Activated CD8-positive, alpha-beta memory T cell treated with anti-CD3 and anti-CD28 coated beads, Interleukin-2, amount 10 ng/mL, durations not matched to agents 7 days and 5 days (primary cell): ENCODE measurements at regions not wholly inside any gene's neighbourhood (a gene's known extent, or its start where the extent isn't known, plus 50 kb on each side); places are given as distances from the start of the nearest gene placed in this dataset.
"Not testable (repeated sequence)": the region's sequence is repeated elsewhere in the genome, so short reads cannot be mapped to it uniquely, and the experiment has no call there.

ENCODE experiments used
- ATAC-seq: fragments of 150-1000 bp; cut with Tn5 transposase; one replicate; pipeline ENCODE4 v1.10.0; 2021; ENCODE audit warnings: moderate library complexity
- CTCF ChIA-PET: fragments of 350-600 bp; sonication (Branson Sonifier 250); formaldehyde crosslinking; loops from one replicate; lab custom pipeline; 2021; ENCODE audit warnings: antibody characterized with exemption; lab: Charles Lee
- DNase-seq: peaks from one replicate; pipeline ENCODE4 v3.0.0-alpha.2; 2020
- H3K27ac Mint-ChIP-seq: one replicate; pipeline ENCODE4 v1.8.0; 2021; ENCODE audit warnings: mild to moderate bottlenecking, mixed read lengths
- H3K27me3 Mint-ChIP-seq: one replicate; pipeline ENCODE4 v1.8.0; 2021; ENCODE audit warnings: mixed read lengths
- H3K36me3 Mint-ChIP-seq: one replicate; pipeline ENCODE4 v1.8.0; 2021; ENCODE audit warnings: mild to moderate bottlenecking, mixed read lengths
- H3K4me1 Mint-ChIP-seq: one replicate; pipeline ENCODE4 v1.8.0; 2021; ENCODE audit warnings: mixed read lengths
- H3K4me3 Mint-ChIP-seq: one replicate; pipeline ENCODE4 v1.8.0; 2021; ENCODE audit warnings: mild to moderate bottlenecking, moderate library complexity, mixed read lengths
- H3K9me3 Mint-ChIP-seq: one replicate; pipeline ENCODE4 v1.8.0; 2022; ENCODE audit warnings: low read depth, mixed read lengths

DNA sequence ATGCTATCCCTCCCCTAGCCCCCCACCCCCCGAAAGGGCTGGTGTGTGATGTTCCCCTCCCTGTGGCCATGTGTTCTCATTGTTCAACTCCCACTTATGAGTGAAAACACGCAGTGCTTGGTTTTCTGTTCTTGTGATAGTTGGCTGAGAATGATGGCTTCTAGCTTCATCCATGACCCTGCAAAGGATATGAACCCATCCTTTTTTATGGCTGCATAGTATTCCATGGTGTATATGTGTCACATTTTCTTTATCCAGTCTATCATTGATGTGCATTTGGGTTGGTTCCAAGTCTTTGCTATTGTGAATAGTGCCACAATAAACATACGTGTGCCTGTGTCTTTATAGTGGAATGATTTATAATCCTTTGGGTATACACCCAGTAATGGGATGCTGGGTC lies 565.1 kb upstream of the ADAMTS9 start:
- H3K27me3 Mint-ChIP-seq, H3K9me3 Mint-ChIP-seq, CTCF ChIA-PET, H3K36me3 Mint-ChIP-seq, ATAC-seq, DNase-seq, H3K27ac Mint-ChIP-seq, H3K4me3 Mint-ChIP-seq, H3K4me1 Mint-ChIP-seq: not testable (repeated sequence)

DNA sequence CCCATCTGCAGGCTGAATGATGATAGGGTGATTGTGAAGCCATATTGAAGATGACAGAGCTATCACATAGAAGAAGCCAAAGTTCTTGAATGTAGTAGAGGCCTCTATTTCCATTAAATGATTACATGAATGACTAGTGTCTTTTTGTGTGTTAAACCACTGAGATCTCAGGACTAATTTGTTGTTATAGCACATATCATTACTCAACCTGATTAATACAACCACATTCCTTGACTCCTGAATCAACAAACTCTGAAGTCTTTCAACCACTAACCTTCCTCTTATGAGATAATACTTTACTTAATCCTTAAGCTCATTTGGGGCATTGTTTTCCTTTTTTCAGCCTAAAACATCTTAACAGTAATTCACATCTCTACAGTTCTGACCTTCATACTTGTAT lies 564.5 kb upstream of the ADAMTS9 start:
- no peak overlapping the region for H3K4me3 Mint-ChIP-seq
- H3K4me1 Mint-ChIP-seq, result no peaks in the 10 kb centered on the region
- DNase-seq (no peak), ATAC-seq (no peak)
- H3K9me3 Mint-ChIP-seq, result peaks cover 5% of the 10 kb centered on the region
- H3K27me3 Mint-ChIP-seq, result no peaks in the 10 kb centered on the region
- H3K27ac Mint-ChIP-seq, result no peak overlapping the region
- CTCF ChIA-PET, result no interaction called here
- no peaks in the 10 kb centered on the region for H3K36me3 Mint-ChIP-seq

DNA sequence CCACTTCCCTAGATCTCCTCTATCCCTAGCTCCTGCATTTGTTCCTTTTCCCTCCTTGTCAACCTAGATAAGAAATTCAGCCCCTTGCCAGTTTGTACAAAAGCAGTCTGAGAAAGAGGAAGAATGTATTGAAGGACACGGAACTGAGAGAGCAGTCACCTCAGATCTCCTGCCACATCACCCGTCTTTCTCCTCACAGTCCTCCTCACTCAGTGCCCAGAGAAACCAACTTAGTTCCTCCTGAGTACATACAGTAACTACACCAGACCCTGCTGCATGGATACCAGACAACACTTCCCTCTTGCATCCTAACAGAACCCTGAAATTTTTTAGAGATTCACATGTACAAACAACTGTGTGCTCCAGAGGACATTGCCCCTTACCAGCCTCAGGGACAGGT lies 563.6 kb upstream of the ADAMTS9 start:
- no peaks in the 10 kb centered on the region for H3K36me3 Mint-ChIP-seq
- DNase-seq (no peak), ATAC-seq (no peak)
- no peaks in the 10 kb centered on the region for H3K27me3 Mint-ChIP-seq
- H3K4me1 Mint-ChIP-seq, result no peaks in the 10 kb centered on the region
- CTCF ChIA-PET, result no interaction called here
- H3K4me3 Mint-ChIP-seq, result no peak overlapping the region
- no peak overlapping the region for H3K27ac Mint-ChIP-seq
- H3K9me3 Mint-ChIP-seq, result peaks cover 5% of the 10 kb centered on the region

DNA sequence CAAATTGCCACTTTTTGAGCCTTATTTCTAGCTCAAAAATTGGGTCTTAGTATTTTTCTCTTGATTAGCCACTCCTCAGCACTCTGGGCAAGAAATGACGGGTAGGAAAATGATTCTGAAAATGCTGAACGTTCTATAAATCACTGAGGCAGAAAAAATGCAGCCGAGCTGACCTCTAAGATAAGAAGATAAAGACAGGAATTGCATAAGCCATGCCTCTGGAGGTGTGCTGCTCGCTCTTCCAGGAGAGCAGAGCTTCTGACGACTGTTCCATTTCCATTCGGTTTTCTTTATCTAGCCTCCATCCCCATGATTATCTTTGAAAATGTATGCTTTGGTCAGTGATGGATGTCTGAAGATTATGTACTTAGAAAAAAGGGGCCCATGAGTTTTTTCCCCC lies 558.8 kb upstream of the ADAMTS9 start:
- Mint-ChIP-seq H3K36me3 (no peaks in the 10 kb centered on the region), H3K4me1 (no peaks in the 10 kb centered on the region), H3K9me3 (peaks cover 3% of the 10 kb centered on the region), H3K27ac (no peak overlapping the region), H3K27me3 (no peaks in the 10 kb centered on the region), H3K4me3 (no peak overlapping the region)
- ATAC-seq (no peak), DNase-seq (no peak)
- CTCF ChIA-PET, result no interaction called here

DNA sequence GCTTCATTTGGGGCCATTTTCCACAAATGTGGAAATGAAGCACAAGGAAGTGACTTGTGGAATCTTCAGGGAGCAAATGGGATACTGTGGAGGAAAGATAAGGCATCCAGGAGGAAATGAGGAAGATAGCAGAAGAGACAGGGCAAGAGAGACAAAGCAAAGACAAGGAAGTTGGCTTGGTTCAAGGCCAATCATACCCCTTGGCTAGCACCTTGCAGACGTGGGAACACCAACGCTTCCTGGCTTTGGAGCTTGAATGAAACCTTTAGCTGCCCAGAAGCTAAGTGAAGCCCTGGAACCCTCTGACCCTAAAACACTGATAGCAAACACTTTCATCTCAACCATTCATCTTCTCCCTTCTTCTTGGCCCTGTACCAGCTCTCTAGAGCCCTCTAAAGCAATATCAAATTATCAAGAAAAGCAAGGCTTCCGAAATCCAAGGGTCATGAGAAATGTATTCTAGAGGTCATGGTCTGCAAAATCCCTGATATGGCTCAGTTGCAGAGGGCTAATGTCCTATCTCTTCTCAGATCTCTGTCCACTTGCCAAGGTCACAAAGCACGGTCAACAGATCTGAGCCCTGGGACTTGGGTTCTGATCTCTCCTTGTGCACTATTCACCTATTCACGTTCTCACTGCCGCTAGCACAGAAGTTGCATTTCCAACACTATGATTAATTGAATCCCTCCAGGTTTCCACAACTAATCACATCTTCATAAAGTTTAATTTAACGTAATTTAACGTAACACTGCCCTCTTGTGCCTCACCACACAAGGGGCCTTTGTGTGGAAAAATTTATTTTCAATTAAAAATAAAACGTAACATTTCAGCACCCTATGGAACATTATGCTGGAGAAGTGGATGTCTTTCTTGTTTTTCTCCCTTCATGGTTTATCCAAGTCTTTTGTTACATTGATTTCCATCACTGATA lies 557.6 kb upstream of the ADAMTS9 start:
- Mint-ChIP-seq H3K4me3 (no peak overlapping the region), H3K4me1 (no peaks in the 10 kb centered on the region), H3K27me3 (no peaks in the 10 kb centered on the region), H3K9me3 (peaks cover 3% of the 10 kb centered on the region), H3K27ac (no peak overlapping the region), H3K36me3 (no peaks in the 10 kb centered on the region)
- DNase-seq (no peak), ATAC-seq (no peak)
- CTCF ChIA-PET, result no interaction called here

DNA sequence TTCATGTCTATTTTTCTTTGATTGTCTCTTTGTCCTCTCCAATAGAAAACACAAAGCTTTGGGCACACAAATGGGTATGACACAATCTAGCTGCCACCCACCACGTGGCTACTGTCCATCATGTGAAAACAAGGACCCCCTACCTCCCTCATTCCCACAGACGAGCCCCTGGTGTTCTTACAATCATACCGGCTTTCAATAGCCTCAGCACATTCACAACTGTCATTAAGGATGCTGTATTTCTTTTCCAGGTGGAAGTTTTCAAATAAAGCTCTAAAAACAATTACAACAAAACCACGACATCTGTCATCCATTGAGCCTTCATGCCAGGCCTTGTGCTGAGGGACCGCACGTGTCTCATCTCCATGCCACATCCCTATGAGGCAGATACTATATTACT lies 552.6 kb upstream of the ADAMTS9 start:
- no peak for ATAC-seq
- no peaks in the 10 kb centered on the region for H3K27me3 Mint-ChIP-seq

DNA sequence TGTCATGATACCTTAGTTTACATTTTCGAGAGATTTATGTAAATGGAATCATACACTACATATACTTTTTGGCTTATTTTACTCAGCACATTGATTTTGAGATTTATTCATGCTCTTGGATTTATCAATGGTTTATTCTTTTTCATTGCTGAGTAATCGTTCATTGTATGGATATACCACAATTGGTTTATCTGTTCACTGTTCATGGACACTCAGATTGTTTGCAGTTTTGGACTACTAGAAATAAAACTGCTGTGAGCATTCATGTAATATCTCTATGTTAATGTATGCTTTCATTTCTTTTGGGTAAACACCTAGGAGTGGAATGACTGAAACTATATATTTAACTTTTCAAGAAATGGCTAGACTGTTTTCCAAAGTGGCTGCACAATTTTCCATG lies 550.9 kb upstream of the ADAMTS9 start:
- no peak overlapping the region for H3K27ac Mint-ChIP-seq
- no peak overlapping the region for H3K4me3 Mint-ChIP-seq
- no peaks in the 10 kb centered on the region for H3K27me3 Mint-ChIP-seq
- H3K9me3 Mint-ChIP-seq, result peaks cover 4% of the 10 kb centered on the region
- ATAC-seq, result no peak
- H3K4me1 Mint-ChIP-seq, result no peaks in the 10 kb centered on the region
- CTCF ChIA-PET, result no interaction called here
- no peak for DNase-seq
- H3K36me3 Mint-ChIP-seq, result no peaks in the 10 kb centered on the region

More for the DNA sequence above, 552.6 kb upstream of the ADAMTS9 start:
- H3K36me3 Mint-ChIP-seq, result no peaks in the 10 kb centered on the region
- H3K27ac Mint-ChIP-seq, result no peak overlapping the region
- no peaks in the 10 kb centered on the region for H3K4me1 Mint-ChIP-seq
- CTCF ChIA-PET, result no interaction called here
- H3K4me3 Mint-ChIP-seq, result no peak overlapping the region
- no peak for DNase-seq
- peaks cover 4% of the 10 kb centered on the region for H3K9me3 Mint-ChIP-seq

DNA sequence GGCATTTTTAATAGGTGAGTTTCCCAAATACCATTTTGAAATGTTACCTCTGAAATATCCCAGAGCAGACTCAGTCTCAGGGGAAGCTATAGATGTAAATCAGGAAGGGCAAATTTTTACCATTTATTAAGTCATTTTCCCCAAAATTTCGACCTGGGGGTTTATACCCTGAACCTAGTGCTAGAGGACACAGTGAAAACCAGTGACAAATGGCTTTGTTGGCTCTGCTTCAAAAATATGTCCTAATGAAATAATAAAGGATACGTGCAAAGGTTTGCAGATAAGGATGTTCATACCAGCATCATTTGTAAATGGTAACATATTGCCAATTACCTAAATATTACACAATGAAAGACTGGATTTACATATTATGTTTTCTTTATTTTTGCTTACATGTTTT lies 546.7 kb upstream of the ADAMTS9 start:
- no peak overlapping the region for H3K4me3 Mint-ChIP-seq
- H3K27me3 Mint-ChIP-seq, result no peaks in the 10 kb centered on the region
- no peak overlapping the region for H3K27ac Mint-ChIP-seq
- CTCF ChIA-PET, result no interaction called here
- DNase-seq, result no peak
- peaks cover 2% of the 10 kb centered on the region for H3K9me3 Mint-ChIP-seq
- H3K4me1 Mint-ChIP-seq, result no peaks in the 10 kb centered on the region
- H3K36me3 Mint-ChIP-seq, result no peaks in the 10 kb centered on the region
- no peak for ATAC-seq

DNA sequence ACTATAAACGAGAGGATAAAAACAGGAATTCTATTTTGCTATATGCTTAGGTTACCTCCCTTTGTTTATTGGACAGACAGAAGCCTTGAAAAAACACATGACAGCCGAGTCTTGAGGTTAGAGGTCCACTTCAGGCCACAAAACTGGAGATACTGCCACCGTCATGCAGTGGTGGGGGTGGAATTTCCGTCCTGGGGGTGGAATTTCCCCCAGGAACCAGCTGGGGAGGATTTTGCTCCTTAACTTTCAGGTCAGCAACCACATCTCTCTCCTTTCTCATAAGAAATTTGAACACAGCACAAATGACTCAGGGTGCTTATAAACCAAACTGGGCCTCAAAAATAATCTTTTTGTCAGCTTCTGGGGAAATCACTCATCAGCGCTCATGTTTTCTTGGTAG lies 545.8 kb upstream of the ADAMTS9 start:
- Mint-ChIP-seq H3K4me1 (no peaks in the 10 kb centered on the region), H3K4me3 (no peak overlapping the region), H3K9me3 (peaks cover 2% of the 10 kb centered on the region), H3K36me3 (no peaks in the 10 kb centered on the region), H3K27me3 (no peaks in the 10 kb centered on the region), H3K27ac (no peak overlapping the region)
- CTCF ChIA-PET, result no interaction called here
- DNase-seq, result no peak
- no peak for ATAC-seq

DNA sequence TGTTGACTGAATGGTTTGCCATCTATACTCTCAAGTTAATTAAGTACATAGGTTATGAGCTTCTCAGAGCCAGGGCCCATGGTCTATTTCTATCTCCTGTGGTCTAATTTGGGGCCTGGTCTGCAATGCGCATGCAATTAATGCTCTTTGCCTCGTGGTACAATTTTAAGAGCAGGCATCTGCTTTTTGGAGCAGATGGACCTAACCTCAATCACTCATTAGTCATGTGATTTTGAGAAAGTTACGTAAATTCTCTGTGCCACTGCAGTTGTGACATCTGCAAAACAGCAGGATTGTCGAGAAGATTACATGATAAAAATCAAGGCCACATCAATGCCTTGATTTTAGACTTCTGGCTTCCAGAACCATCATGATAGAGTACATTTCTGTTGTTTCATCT lies 543.7 kb upstream of the ADAMTS9 start:
- no peak overlapping the region for H3K27ac Mint-ChIP-seq
- CTCF ChIA-PET, result no interaction called here
- H3K27me3 Mint-ChIP-seq, result no peaks in the 10 kb centered on the region
- ATAC-seq (no peak), DNase-seq (no peak)
- no peak overlapping the region for H3K4me3 Mint-ChIP-seq
- peaks cover 2% of the 10 kb centered on the region for H3K9me3 Mint-ChIP-seq
- H3K4me1 Mint-ChIP-seq, result no peaks in the 10 kb centered on the region
- H3K36me3 Mint-ChIP-seq, result no peaks in the 10 kb centered on the region

DNA sequence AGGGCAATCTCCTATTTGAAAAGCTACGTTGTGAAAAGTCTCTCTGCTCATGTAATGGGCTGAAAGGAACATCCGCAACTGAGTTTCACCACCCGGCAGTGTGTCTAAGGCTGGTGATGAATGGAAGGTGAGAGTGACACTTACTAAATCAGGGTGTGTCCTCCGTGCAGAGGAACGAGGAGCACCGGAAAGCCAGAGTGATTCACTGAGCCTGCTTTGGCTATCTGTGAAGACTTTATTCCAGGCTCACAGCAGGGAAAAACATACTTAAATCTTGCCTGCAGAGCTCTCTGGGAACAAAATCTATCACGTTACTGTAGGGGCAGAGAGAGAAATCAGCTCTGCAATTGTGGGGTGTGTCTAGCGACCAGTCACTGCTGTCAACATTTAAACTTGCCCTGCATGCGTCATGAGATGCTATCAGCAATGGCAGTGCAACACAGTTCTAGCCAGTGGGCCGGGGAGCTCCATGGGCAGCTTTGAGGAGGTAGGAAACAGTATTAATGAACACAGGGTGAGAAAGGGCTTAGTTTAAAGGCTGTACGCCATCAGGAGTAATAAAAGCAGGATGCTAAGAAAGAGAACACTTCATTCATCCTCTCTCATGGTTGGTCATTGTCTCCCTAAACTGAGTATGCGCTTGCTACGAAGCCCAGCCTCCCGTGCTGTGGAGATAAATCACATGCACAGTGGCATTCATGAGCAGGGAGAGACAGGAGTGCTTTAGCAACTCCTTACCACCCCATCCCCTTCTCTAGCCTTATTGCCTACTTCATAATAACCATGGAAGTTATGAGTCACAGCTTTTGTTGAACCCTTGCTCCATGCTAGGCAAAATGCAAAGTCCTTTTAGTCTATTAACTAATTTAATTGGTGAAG lies 542.7 kb upstream of the ADAMTS9 start:
- DNase-seq (no peak), ATAC-seq (no peak)
- Mint-ChIP-seq H3K4me3 (no peak overlapping the region), H3K4me1 (no peaks in the 10 kb centered on the region), H3K27ac (no peak overlapping the region), H3K27me3 (no peaks in the 10 kb centered on the region), H3K36me3 (no peaks in the 10 kb centered on the region), H3K9me3 (no peaks in the 10 kb centered on the region)
- CTCF ChIA-PET, result no interaction called here

DNA sequence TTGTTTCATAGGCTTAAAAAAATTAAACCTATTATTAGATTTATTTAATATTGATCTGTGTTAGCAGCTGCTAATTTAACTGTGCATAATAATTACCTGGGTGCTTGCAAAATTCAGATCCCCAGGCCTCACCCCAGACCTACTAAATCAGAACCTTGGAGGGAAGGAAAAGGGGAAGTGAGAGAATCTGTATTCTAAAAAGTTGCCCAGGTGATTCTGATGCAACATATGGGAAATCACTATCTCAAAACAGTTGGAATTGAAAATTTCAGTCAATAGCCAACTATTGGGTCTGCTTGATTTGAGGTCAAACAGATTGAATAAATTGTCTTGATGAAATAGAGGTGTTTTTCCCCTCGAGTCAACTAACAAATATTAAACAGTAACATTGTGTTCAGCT lies 538.5 kb upstream of the ADAMTS9 start:
- no peaks in the 10 kb centered on the region for H3K36me3 Mint-ChIP-seq
- ATAC-seq (no peak), DNase-seq (no peak)
- no peaks in the 10 kb centered on the region for H3K4me1 Mint-ChIP-seq
- H3K27ac Mint-ChIP-seq, result no peak overlapping the region
- no peaks in the 10 kb centered on the region for H3K9me3 Mint-ChIP-seq
- CTCF ChIA-PET, result no interaction called here
- no peaks in the 10 kb centered on the region for H3K27me3 Mint-ChIP-seq
- H3K4me3 Mint-ChIP-seq, result no peak overlapping the region

DNA sequence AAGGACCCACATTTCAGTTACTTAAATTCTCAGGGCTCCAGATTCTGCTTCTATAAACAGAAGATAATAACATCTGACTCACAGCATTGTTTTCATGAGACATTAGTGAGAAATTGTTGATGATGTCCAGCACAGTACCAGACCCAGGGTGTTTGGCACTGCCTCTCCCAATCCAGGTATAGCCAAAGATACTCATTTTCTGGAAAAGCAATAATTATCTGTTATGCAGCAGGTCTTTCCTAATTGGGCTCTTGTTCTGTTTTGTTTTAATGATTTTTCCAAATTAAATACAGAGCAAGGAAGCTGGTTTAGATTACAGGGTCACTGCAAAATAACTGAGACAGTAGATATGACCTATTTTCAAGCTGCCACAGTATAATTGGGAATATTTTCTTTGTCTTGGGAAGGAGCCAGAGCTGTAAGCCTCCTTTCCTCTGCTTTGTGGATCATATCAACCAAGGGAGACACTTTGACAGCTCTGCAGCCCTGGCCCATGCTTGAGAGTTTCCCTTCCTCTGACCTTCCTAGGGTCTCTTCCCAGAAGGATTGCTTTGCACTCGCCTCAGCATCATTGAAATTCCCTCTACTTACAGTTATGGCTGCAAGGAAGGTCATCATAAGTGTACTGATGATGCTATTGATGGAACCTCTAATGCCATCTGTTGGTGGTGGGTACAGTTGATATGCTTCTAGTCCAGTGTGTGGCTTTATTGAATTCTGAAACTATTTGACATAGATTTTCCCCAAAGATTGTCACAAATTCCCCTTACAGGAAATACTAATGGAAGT lies 522.4 kb upstream of the ADAMTS9 start:
- Mint-ChIP-seq H3K27ac (no peak overlapping the region), H3K36me3 (no peaks in the 10 kb centered on the region), H3K27me3 (no peaks in the 10 kb centered on the region), H3K4me3 (no peak overlapping the region), H3K9me3 (peaks cover 13% of the 10 kb centered on the region), H3K4me1 (no peaks in the 10 kb centered on the region)
- no peak for DNase-seq
- CTCF ChIA-PET, result no interaction called here
- no peak for ATAC-seq
